ENCODE measurements at regions not wholly inside any gene's neighbourhood (a gene's known extent, or its start where the extent isn't known, plus 50 kb on each side); places are given as distances from the start of the nearest gene placed in this dataset.

DNA sequence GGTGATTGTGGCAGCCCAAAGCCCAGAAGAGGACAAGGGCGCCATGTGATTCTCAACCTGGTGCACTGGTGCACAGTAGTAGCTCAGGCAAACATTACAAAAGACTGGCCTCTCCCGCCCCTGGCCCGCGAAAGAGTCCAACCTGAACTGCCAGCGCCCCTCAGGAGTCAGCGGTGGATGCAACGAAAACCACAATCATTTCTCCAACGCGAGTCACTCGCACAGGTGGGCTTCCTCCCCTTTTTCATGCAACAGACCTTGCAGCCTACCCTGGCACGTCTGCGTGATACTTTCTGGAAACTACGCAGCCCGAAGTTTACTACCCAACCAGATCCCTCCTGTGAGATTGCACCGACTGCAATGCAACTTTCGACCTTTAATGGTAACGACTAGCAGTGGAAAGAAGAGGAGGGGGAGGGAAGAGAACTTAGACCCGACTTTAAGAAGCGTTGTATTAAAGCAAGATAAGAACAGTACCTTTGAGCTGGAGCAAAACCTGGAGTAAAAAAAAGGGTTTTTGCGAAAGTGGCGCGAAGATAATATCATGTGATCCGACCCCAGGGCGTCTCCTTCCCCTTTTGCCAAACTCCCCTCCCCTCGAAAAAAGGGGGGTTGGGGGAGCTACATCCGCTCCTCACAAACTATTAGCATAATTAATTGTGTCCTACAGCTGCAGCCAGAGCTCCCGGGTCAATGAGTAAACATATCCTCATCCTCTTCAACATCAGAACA is 63.3 kb upstream of the CCDC160 start:
- DNase-seq, result peak; percentile 9

DNA sequence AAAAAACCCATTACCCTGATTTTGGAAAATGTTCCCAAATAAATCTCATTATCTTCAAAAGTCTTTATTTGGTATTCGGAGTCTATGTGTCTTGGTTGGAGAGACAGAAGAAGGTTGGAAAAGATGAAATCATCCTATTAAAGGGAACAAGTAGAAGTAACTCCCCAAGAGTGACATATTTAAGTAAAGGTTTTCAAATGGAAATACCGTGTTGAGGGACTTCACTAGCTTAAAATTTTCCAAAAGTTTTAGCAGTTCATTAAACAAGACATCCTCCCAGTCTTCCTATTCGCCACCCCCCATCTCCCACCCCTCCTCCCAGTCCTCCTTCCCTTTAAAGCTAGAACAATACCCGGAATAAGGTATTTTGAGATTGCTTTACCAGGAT is 62.7 kb upstream of the CCDC160 start:
- no peak for DNase-seq

DNA sequence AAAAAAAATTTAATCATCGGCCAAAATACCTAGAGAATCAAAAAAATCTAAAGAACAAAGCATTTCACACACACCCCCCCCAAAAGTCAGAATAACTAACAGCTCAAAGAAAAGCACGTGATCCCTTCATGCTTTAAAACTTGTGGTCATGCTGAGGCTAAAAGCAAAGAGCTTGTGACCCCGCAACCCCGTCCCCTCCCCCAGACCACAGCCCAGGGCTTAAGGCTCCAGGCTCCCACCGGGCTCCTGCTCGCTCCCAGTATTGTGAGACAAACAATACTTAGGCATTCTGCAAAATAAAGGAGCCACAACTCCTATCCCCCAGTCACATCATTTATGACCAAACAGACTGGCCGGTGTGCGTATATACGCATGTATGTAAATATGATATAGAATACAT is 62.1 kb upstream of the CCDC160 start:
- DNase-seq, result no peak

DNA sequence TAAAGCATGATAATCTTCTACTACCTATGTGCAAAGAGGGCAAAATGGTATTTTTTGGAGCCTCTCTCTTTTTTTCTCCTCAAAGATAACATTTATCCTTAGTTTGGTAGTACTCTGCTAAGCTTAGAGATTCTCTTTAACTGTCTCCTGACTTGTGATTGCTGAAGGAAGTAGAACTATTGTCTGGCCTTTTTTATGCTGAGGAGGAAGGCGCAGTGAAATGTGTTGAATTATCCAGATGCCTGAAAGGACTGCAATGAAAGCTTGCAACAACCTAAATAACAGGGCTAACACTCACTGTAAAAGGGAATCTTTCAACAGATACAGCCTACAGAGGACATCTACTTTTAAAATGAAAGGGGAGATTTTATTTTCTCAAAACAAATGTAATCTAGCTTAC is 59.5 kb upstream of the CCDC160 start:
- no peak for DNase-seq

DNA sequence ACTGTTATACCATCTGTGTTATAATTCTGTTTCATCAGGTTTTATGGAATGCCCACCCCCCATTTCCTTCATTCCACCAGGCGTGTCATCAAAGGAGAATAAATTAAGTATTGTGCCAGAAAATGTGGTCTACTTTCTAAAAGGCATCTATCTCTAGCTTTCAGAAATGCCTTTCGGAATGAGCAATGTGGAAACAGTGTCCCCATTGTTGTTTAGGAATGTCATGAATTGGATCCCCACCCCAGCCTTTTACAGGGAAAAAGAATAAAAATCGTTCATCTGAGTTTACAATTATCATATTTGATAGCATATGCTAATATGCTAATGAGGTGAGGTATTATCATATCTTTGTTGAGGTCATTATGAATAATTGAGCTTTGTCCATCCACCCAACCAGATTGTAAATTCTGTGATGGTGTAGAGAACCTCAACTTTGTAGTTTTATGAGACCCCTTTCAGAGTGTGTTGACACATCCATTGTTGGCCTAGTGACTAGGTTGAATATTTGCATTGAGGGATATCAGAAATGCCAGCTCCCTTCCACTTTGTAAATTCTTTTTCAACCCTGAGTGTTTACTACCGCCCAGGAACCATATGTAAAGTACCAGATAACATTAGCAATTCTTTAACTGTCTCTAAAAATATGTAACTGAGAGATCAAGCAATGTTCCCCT is 56.2 kb upstream of the CCDC160 start:
- no peak for DNase-seq

DNA sequence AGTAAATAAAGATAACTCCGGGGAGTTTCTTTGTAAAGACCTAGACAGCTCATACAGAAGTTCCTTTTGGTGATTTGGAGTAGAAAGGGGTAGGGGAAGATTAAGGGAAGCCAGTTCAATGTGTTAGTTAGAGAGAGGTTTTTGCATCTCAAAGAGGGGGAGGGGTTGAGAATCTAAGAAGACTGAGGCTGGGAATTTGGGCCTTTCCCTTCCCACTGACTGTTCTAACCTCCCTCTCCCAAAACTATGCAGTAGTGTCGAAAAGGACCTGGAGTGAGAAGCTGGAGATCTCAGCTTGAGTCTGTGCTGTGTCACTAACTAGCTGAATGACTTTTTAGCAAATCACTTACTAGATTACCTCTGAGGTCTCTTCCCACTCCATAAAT is 55.7 kb upstream of the CCDC160 start:
- no peak for DNase-seq

DNA sequence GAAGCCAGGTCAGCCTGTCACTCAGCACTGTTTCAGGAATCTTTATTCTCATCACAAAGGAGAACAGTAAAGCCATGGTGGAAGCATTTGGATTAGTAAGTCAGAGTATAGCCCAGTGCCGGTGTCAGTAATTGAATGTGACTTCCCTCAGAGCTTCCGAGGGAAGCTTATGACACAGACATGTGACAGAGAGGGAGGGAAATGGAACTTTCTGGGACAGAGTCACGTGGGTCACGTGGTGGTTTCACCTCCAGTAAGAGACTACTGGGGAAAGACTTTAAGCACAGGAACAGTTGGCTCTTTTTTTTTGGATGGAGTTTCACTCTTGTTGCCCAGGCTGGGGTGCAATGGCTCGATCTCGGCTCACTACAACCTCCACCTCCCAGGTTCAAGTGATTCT is 53.3 kb upstream of the CCDC160 start:
- DNase-seq, result no peak

DNA sequence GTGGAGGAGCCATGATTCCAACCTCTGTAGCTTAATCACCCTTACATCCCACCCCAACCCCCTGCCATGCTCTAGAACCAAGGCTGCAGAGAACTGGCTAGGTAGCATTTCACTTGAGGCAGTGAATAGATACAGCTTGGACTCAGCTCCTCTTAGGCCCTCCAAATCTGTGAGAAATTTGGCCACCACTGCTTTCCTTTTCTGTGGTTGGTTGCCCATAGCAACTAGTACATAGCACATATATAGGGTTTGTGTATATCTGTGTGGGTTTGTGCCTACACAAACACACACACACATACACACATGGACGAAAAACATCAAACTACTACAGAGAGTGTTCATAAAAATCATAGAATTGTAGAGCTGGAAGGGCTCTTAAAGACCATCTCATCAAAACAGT is 52.0 kb upstream of the CCDC160 start:
- no peak for DNase-seq

DNA sequence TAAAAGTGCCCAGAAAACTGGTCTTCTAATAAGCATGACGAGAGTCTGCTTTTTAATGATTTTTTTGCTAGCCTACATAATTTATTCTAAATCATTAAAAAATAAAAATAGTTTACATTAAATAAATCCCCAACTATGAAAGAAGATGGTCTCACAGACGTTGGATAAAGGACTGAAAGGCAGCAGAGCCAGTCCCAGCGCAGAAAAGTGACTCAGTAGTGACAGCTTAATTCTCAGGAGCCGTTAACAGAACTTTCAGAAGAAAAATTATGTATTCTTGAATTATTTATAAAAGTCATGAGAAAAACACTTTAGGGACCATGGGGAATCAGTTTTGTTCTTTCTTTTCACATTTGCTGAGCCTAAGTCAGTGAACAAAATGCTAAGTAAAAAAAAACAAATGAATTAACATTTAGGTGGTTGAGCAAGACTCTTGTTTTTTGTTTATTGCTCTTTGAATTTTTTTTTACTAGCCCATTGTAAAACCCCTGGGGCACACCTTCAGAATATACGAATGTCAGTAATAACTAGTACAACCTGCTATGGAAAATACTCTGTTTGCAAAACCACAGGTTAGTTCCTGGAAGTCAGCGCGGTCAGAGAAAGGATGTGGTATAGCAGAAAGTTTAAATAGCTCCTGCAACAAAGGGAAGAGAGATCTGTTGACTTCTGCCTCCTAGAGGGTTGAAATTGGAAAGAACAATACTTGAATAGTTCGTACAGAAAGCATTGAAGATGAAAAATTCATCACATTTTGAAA is 50.4 kb upstream of the CCDC160 start:
- DNase-seq, result peak; percentile 40

Measured in activated naive CD4-positive, alpha-beta T cell treated with anti-CD3 and anti-CD28 coated beads, Interleukin-2, amount 50 U/mL, for 16 hours (primary cell).